ENCODE measurements at regions not wholly inside any gene's neighbourhood (a gene's known extent, or its start where the extent isn't known, plus 50 kb on each side); places are given as distances from the start of the nearest gene placed in this dataset.
"Not testable (repeated sequence)": the region's sequence is repeated elsewhere in the genome, so short reads cannot be mapped to it uniquely, and the experiment has no call there.

GRCh38 chr7:131849472-131849871 is 293.0 kb upstream of the PODXL start:
- no peak for DNase-seq (ENCODE audit: low read depth)

- DNase-seq (ENCODE audit: low read depth): no peak
These were observed 291.6 kb upstream of the PODXL start for GRCh38 chr7:131848033-131848432.

- DNase-seq (ENCODE audit: low read depth): no peak
These were observed 289.3 kb upstream of the PODXL start for GRCh38 chr7:131845573-131846314.

GRCh38 chr7:131844369-131844768 is 287.9 kb upstream of the PODXL start:
- no peak for DNase-seq (ENCODE audit: low read depth)

- DNase-seq (ENCODE audit: low read depth): no peak
These were observed 287.5 kb upstream of the PODXL start for GRCh38 chr7:131843898-131844331.

- no peak for DNase-seq (ENCODE audit: low read depth)
These were observed 283.7 kb upstream of the PODXL start for GRCh38 chr7:131839967-131840690.

- no peak for DNase-seq (ENCODE audit: low read depth)
These were observed 280.3 kb upstream of the PODXL start for GRCh38 chr7:131836733-131837132.

GRCh38 chr7:131835141-131835540 is 278.7 kb upstream of the PODXL start:
- DNase-seq (ENCODE audit: low read depth): no peak

GRCh38 chr7:131830681-131831080 is 274.3 kb upstream of the PODXL start:
- no peak for DNase-seq (ENCODE audit: low read depth)

- DNase-seq (ENCODE audit: low read depth): no peak
These were observed 273.6 kb upstream of the PODXL start for GRCh38 chr7:131829947-131830558.

GRCh38 chr7:131827421-131827820 is 271.0 kb upstream of the PODXL start:
- DNase-seq (ENCODE audit: low read depth): no peak

GRCh38 chr7:131826960-131827359 is 270.5 kb upstream of the PODXL start:
- no peak for DNase-seq (ENCODE audit: low read depth)

- not testable (repeated sequence) for DNase-seq (ENCODE audit: low read depth)
These were observed 267.6 kb upstream of the PODXL start for GRCh38 chr7:131823961-131824440.

- DNase-seq (ENCODE audit: low read depth): no peak
These were observed 263.5 kb upstream of the PODXL start for GRCh38 chr7:131819891-131820290.

- DNase-seq (ENCODE audit: low read depth): no peak
These were observed 260.1 kb upstream of the PODXL start for GRCh38 chr7:131816391-131817007.

- no peak for DNase-seq (ENCODE audit: low read depth)
These were observed 252.3 kb upstream of the PODXL start for GRCh38 chr7:131808736-131809135.

- DNase-seq (ENCODE audit: low read depth): not testable (repeated sequence)
These were observed 251.7 kb upstream of the PODXL start for GRCh38 chr7:131808156-131808555.

GRCh38 chr7:131803816-131804215 is 247.4 kb upstream of the PODXL start:
- no peak for DNase-seq (ENCODE audit: low read depth)

GRCh38 chr7:131802195-131802864 is 245.9 kb upstream of the PODXL start:
- DNase-seq (ENCODE audit: low read depth): no peak

GRCh38 chr7:131800531-131800930 is 244.1 kb upstream of the PODXL start:
- DNase-seq (ENCODE audit: low read depth): no peak

- DNase-seq (ENCODE audit: low read depth): no peak
These were observed 243.6 kb upstream of the PODXL start for GRCh38 chr7:131800008-131800407.

- no peak for DNase-seq (ENCODE audit: low read depth)
These were observed 241.4 kb upstream of the PODXL start for GRCh38 chr7:131797841-131798240.
